Ureter (tissue), 1 donor: ENCODE measurements at regions not wholly inside any gene's neighbourhood (a gene's known extent, or its start where the extent isn't known, plus 50 kb on each side); places are given as distances from the start of the nearest gene placed in this dataset.

ENCODE experiments used
- DNase-seq: peaks from one replicate; pipeline ENCODE4 v3.0.0-alpha.2; 2020; ENCODE audit warnings: low spot score
- donor health status: DM: yes; HTN: yes; CAD: no.

GRCh38 chr1:219801156-219801820 lies 127.1 kb downstream of the SLC30A10 start:
- DNase-seq, result no peak

GRCh38 chr1:219798283-219799030 lies 129.9 kb downstream of the SLC30A10 start:
- DNase-seq, result no peak

GRCh38 chr1:219797683-219798082 lies 130.7 kb downstream of the SLC30A10 start:
- no peak for DNase-seq

DNA sequence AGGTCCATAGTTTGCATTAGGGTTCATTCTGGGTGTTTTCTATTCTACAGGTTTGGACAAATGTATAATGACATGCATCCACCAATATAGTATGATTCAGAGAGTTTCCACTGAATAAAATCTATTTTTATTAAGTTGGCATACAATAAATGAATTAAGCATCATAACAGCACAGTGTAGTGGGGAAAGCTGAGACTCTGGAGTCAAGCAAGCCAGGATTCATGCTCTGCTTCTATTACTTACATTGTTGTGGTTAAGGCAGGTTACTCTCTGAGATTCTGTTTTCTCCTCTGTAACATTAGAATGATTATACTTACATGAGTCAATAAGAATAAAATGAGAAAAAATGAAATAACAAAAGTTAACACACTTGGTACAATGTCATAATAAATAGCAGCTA lies 131.3 kb downstream of the SLC30A10 start:
- DNase-seq, result no peak

- DNase-seq, result no peak
Measured at GRCh38 chr1:219795363-219795917, 132.9 kb downstream of the SLC30A10 start.

GRCh38 chr1:219794085-219794743 lies 134.1 kb downstream of the SLC30A10 start:
- DNase-seq, result no peak

DNA sequence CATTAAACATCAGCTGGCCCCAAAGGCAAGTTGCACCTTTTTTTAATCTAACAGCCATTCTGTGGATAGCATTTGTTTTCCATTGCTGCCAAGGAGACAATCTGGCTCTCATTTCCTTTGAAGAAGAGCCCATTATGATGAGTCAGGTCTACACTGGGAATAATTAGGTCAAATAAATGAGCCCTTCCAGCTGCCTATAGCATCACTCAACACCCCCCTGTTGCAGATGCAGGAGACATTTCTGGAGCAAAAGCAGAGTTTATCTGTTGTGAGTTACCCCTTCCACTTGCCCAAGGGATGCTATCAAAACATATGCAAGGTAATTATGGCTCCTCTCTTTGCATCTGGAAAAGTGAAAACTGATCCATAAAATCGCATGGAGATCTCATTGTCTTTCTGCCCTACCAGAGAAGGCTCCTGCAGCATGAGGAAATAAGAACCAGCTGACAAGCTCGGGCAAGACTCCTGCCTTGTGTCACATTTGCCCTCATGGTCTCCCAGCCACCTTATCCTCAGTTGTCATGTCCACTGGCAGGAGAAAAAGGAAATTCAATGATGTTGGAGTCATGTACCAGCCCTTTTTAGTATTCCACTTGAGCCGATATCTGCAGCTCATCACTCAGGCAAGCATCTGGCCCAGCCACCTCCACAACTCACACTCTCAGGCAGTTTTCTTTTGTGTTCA lies 135.9 kb downstream of the SLC30A10 start:
- DNase-seq, result no peak

DNA sequence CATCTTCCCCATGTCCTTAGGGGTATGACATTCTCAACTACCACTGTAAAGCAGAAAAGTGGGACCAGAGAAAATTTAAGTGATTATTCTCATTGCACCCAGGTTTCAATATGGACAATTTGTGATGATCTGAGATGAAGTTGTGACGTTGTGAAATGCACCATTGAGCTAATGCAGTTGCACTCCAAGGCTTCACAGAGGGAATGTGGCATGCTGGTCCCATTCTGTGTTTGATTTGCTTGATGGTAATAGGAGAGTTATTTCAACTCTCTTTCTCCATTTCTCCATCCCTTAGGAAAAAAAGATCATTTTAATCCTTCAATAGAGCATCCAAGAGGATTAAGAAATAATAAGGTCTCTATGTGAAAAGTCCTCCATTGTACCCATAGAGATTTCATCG lies 136.6 kb downstream of the SLC30A10 start:
- no peak for DNase-seq

GRCh38 chr1:219790834-219791615 lies 137.3 kb downstream of the SLC30A10 start:
- no peak for DNase-seq

- DNase-seq, result no peak
Measured at GRCh38 chr1:219788700-219789099, 139.7 kb downstream of the SLC30A10 start.

DNA sequence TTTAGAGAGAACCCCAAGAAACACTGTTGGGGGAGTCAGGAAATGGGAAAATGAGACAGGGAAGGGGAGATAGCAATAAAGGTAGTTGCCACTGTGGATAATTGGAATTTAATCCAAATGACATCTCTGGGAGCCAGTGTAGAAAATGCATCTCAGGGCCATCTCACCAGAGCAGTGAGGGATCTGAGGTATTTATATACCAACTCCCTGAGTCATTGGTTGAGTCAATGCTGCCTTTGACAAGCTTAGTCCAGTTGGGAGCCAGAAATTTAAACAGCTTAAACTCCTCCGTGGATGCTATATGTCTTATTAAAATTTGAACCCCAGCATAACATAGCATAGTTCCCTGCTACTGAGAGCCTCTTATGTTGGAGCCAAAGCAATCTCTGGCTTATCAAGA lies 140.3 kb downstream of the SLC30A10 start:
- no peak for DNase-seq

- DNase-seq, result no peak
Measured at GRCh38 chr1:219784660-219785381, 143.5 kb downstream of the SLC30A10 start.

- no peak for DNase-seq
Measured at GRCh38 chr1:219783605-219784235, 144.6 kb downstream of the SLC30A10 start.

GRCh38 chr1:219782929-219783328 lies 145.4 kb downstream of the SLC30A10 start:
- DNase-seq, result no peak

DNA sequence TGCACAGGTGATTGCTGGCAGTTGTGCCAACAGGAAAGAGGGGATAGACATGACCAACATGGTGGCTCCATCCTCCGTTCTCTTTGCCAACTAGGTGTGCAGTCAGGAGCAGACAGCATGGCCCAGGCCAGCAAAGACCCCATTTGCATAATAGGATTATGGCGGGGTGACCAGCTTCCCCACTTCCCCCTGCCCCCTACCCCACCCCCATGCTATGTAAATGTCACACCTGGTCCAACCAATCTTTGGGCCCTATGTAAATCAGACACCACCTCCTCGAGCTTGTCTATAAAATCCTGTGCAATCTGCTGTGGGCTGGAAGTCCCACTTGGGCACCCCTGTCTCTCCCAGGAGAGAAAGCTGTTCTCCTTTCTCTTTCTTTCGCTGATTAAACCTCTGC lies 146.0 kb downstream of the SLC30A10 start:
- DNase-seq, result no peak

DNA sequence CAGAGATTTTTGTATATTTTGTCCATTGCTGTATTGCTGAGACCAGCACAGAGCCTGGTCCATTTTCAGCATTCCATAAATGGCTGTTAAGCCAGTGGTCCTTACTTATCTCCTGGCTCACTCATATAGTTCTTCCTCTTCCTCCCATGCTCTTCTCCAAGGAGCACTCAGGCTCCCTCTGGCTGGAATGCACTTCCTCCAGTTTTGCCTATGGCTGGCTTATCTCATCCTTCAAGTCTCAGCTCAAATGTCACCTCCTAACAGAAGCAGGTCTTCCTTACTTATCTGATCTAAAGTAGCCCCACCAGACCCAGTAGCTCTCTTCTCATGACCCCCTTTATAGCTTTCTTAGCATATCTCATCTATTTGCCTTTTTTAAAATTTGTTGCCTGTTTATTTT lies 146.9 kb downstream of the SLC30A10 start:
- DNase-seq, result no peak

DNA sequence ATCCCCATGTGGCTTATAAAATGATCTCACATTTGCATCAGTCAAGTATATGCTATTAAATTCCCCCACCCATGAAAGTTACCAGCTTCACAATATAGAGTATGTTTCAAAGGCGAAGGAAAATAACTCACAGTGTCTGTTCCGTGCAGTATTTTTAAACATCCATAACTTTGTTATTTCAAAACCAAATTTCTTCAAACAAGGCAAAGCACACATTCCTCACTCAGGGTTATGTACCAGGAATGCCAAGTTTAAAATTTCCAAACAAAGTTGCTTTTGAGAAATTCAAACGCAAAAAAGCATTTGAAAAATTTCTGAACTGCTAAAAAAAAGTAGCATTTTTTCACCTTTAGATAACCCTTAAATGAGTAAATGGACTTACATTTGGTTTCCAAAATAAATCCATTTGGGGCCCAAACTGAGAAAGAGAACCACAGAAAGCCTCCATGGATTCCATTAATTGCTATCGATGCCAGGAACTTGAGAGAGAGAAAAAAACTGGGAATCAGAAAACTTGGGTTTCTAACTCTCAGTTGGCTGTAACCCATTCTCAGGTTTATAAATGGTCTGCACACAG lies 149.5 kb downstream of the SLC30A10 start:
- DNase-seq, result no peak

GRCh38 chr1:219778110-219778509 lies 150.2 kb downstream of the SLC30A10 start:
- no peak for DNase-seq

- DNase-seq, result no peak
Measured at GRCh38 chr1:219774386-219774785, 154.0 kb downstream of the SLC30A10 start.

GRCh38 chr1:219773775-219774174 lies 154.6 kb downstream of the SLC30A10 start:
- DNase-seq, result no peak
